ENCODE measurements at regions not wholly inside any gene's neighbourhood (a gene's known extent, or its start where the extent isn't known, plus 50 kb on each side); places are given as distances from the start of the nearest gene placed in this dataset.

DNA sequence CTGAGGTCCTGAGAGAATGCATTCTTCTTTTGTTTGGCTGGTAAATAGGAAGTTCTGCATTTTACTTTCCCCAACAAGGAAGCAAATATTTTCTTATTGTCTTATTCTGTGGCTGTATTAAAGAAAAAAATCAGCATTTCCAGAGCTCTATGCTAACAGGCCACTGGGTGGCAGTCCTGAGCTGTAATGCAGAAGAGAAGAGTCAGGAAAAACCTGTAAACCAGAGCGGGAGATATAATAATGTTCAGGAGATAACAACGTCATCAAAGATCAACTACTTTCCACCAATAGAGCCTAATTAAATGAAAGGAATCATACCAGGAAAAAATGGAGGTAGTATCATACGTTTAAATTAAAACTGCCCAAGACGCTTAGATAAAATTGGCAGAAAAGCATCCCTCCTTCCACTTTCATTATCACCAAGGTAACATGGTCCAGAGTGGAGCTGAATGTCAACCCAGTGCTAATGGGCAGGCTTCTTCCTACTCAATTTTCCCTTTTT is 55.6 kb upstream of the CARMIL1 start:
- H3K9me3 ChIP-seq (ENCODE audit: control insufficient read depth, insufficient read depth, low read length), result no peaks in the 10 kb centered on the region
- H3K4me3 ChIP-seq (ENCODE audit: low read length), result peak overlapping the region; percentile 54
- peaks cover 63% of the 10 kb centered on the region for H3K4me1 ChIP-seq (ENCODE audit: control insufficient read depth, low read length)
- H3K36me3 ChIP-seq (ENCODE audit: control insufficient read depth, low read length), result no peaks in the 10 kb centered on the region
- peak overlapping the region; percentile 12; the same call in 1 of the 2 replicates for H3K27ac ChIP-seq (ENCODE audit: low read depth, low read length)
- peak overlapping the region; percentile 68 for H3K4me2 ChIP-seq (ENCODE audit: low read length)
- H3K9me2 ChIP-seq (replicated peaks; ENCODE audit: control insufficient read depth, low read length), result no peaks in the 10 kb centered on the region
- TF ChIP-seq, protein P1, sequence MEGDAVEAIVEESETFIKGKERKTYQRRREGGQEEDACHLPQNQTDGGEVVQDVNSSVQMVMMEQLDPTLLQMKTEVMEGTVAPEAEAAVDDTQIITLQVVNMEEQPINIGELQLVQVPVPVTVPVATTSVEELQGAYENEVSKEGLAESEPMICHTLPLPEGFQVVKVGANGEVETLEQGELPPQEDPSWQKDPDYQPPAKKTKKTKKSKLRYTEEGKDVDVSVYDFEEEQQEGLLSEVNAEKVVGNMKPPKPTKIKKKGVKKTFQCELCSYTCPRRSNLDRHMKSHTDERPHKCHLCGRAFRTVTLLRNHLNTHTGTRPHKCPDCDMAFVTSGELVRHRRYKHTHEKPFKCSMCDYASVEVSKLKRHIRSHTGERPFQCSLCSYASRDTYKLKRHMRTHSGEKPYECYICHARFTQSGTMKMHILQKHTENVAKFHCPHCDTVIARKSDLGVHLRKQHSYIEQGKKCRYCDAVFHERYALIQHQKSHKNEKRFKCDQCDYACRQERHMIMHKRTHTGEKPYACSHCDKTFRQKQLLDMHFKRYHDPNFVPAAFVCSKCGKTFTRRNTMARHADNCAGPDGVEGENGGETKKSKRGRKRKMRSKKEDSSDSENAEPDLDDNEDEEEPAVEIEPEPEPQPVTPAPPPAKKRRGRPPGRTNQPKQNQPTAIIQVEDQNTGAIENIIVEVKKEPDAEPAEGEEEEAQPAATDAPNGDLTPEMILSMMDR (IDR thresholded peaks at IDR 0.05; ENCODE audit: low read depth, low read length, poor library complexity, severe bottlenecking), result peak; percentile 94
- no peak for TF ChIP-seq EZH2phosphoT487 (IDR thresholded peaks at IDR 0.05; ENCODE audit: borderline replicate concordance, low read length)
- no peaks in the 10 kb centered on the region for H4K20me1 ChIP-seq (ENCODE audit: control insufficient read depth, insufficient read depth, low read depth, low read length)
- no peaks in the 10 kb centered on the region for H3K79me2 ChIP-seq (ENCODE audit: control insufficient read depth, low read length)
- H3F3A ChIP-seq (ENCODE audit: control insufficient read depth, insufficient read depth), result no peaks in the 10 kb centered on the region
- H3K27me3 ChIP-seq (ENCODE audit: control insufficient read depth, low read length), result no peaks in the 10 kb centered on the region

DNA sequence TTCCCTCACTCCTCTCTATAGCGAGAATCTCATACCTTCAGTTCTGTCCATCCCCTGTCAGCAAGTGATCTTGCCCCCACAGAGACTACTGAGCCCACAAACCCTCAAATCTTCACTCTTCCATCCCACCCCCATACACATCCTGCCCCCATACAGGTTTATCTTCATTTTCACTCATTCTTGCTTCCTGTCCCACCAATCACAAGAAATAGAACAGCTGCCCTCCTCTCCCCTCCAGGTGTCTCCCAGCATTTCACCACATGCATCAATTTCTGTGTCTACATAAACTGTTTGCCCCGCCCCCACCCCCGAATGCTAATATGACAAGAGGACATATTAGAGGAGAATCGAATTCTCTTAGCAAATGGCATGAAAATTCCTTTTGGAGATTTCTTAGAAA is 54.9 kb upstream of the CARMIL1 start:
- no peak for TF ChIP-seq EZH2phosphoT487 (IDR thresholded peaks at IDR 0.05; ENCODE audit: borderline replicate concordance, low read length)
- TF ChIP-seq, protein P1 (IDR thresholded peaks at IDR 0.05; ENCODE audit: low read depth, low read length, poor library complexity, severe bottlenecking), result no peak
- Histone ChIP-seq H3F3A (ENCODE audit: control insufficient read depth, insufficient read depth) (no peaks in the 10 kb centered on the region), H3K4me3 (ENCODE audit: low read length) (peak overlapping the region; percentile 54), H3K79me2 (ENCODE audit: control insufficient read depth, low read length) (no peaks in the 10 kb centered on the region), H3K9me2 (replicated peaks; ENCODE audit: control insufficient read depth, low read length) (no peaks in the 10 kb centered on the region), H4K20me1 (ENCODE audit: control insufficient read depth, insufficient read depth, low read depth, low read length) (no peaks in the 10 kb centered on the region), H3K9me3 (ENCODE audit: control insufficient read depth, insufficient read depth, low read length) (no peaks in the 10 kb centered on the region), H3K4me1 (ENCODE audit: control insufficient read depth, low read length) (peaks cover 70% of the 10 kb centered on the region), H3K27me3 (ENCODE audit: control insufficient read depth, low read length) (no peaks in the 10 kb centered on the region), H3K36me3 (ENCODE audit: control insufficient read depth, low read length) (no peaks in the 10 kb centered on the region), H3K4me2 (ENCODE audit: low read length) (peak overlapping the region; percentile 68), H3K27ac (ENCODE audit: low read depth, low read length) (peak overlapping the region; percentile 12; the same call in 1 of the 2 replicates)

DNA sequence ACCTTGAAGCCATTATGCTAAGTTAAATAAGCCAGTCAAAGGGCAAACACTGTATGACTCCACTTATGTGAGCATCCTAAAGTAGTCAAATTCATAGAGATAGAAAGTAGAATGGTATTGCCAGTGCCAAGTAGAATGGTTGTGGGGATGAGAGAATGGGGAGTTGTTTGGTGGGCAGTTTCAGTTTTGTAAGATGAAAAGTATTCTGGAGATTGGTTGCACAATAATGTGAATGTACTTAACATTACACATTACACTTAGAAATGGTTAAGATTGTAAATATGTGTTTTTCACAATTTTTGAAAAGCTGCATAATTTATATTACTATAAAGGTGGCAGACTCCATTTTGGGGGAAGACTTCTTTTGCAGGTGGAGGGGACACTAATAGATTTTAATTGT is 51.3 kb upstream of the CARMIL1 start:
- H3F3A ChIP-seq (ENCODE audit: control insufficient read depth, insufficient read depth), result no peaks in the 10 kb centered on the region
- H3K9me2 ChIP-seq (replicated peaks; ENCODE audit: control insufficient read depth, low read length), result no peaks in the 10 kb centered on the region
- no peaks in the 10 kb centered on the region for H3K9me3 ChIP-seq (ENCODE audit: control insufficient read depth, insufficient read depth, low read length)
- H3K36me3 ChIP-seq (ENCODE audit: control insufficient read depth, low read length), result no peaks in the 10 kb centered on the region
- no peaks in the 10 kb centered on the region for H4K20me1 ChIP-seq (ENCODE audit: control insufficient read depth, insufficient read depth, low read depth, low read length)
- H3K4me3 ChIP-seq (ENCODE audit: low read length), result no peak overlapping the region
- H3K4me2 ChIP-seq (ENCODE audit: low read length), result no peak overlapping the region
- H3K4me1 ChIP-seq (ENCODE audit: control insufficient read depth, low read length), result peaks cover 66% of the 10 kb centered on the region
- no peaks in the 10 kb centered on the region for H3K27me3 ChIP-seq (ENCODE audit: control insufficient read depth, low read length)
- no peaks in the 10 kb centered on the region for H3K79me2 ChIP-seq (ENCODE audit: control insufficient read depth, low read length)
- TF ChIP-seq, protein P1 (IDR thresholded peaks at IDR 0.05; ENCODE audit: low read depth, low read length, poor library complexity, severe bottlenecking), result no peak
- TF ChIP-seq EZH2phosphoT487 (IDR thresholded peaks at IDR 0.05; ENCODE audit: borderline replicate concordance, low read length), result no peak
- H3K27ac ChIP-seq (ENCODE audit: low read depth, low read length), result no peak overlapping the region

All from DOHH2 (cell line).